HepG2 (cell line): ENCODE measurements at regions not wholly inside any gene's neighbourhood (a gene's known extent, or its start where the extent isn't known, plus 50 kb on each side); places are given as distances from the start of the nearest gene placed in this dataset.
A peak's percentile ranks its signal among the peaks of the same experiment; 100 is the strongest.

Source experiments
- ATAC-seq: fragments of 200-7000 bp; cut with Tn5 transposase; 3 replicates; pipeline ENCODE4 v1.9.1; 2020; ENCODE audit warnings: mild to moderate bottlenecking, moderate library complexity
- BruUV-seq: library from RNA; stranded (reverse); fragments of 400-500 nt; replicated peaks from 2 replicates; lab custom pipeline; 2021; lab: Mats Ljungman, UMichigan
- CTCF ChIA-PET: fragments of 300-600 bp; formaldehyde crosslinking; extraction: SDS; loops from one replicate; lab custom pipeline; 2021; ENCODE audit warnings: low total read pairs, inconsistent platforms, low intra/inter-chr PET ratio; lab: Yijun Ruan, JAX
- POLR2A ChIA-PET: fragments of 350-600 bp; sonication (Branson Sonifier 250); formaldehyde crosslinking; loops from one replicate; lab custom pipeline; 2020; ENCODE audit warnings: antibody characterized with exemption, inconsistent platforms; lab: Yijun Ruan, JAX
- DNase-seq: peaks from one replicate; pipeline ENCODE4 v3.0.0-alpha.2; 2015; ENCODE audit warnings: low spot score
- FAIRE-seq: peaks from 3 replicates; lab custom pipeline; 2011; peaks lifted over from hg19 to GRCh38; lab: Jason Lieb, UNC
- H2AFZ ChIP-seq: one replicate; pipeline ENCODE4 v1.6.1; 2011; ENCODE audit warnings: low read length, inconsistent platforms
- H3K27ac ChIP-seq: fragments of 300-600 bp; 3 replicates; pipeline ENCODE4 v1.8.0; 2011; ENCODE audit warnings: mixed run types, mild to moderate bottlenecking, mixed read lengths, low read length, inconsistent platforms; ENCODE audit not compliant: insufficient read depth; ENCODE audit errors: extremely low read length
- H3K27me3 ChIP-seq, 2 experiments: fragments of 200-600 bp in 1 of 2; 2 replicates in 1 of 2; 3 replicates in 1 of 2; pipeline versions ENCODE4 v1.6.0 to v1.8.0; 2011; ENCODE audit warnings: low read length in 2 of 2, mild to moderate bottlenecking in 2 of 2, moderate library complexity in 2 of 2, inconsistent platforms in 1 of 2; ENCODE audit not compliant: insufficient read depth in 2 of 2, control insufficient read depth in 1 of 2
- H3K36me3 ChIP-seq, 2 experiments: fragments of 200-600 bp in 1 of 2; replicated peaks in 1 of 2; 2 replicates in 1 of 2; 3 replicates in 1 of 2; pipeline versions ENCODE4 v1.5.1 to v1.8.0; 2011; ENCODE audit warnings: low read length in 2 of 2, inconsistent platforms in 1 of 2; ENCODE audit not compliant: insufficient read depth in 2 of 2, control insufficient read depth in 1 of 2
- H3K4me1 ChIP-seq: 2 replicates; pipeline ENCODE4 v1.5.1; 2012; ENCODE audit warnings: low read length, inconsistent platforms; ENCODE audit not compliant: insufficient read depth
- H3K4me2 ChIP-seq: 2 replicates; pipeline ENCODE4 v1.6.0; 2011; ENCODE audit warnings: low read depth, low read length, inconsistent platforms
- H3K4me3 ChIP-seq, 3 experiments: fragments of 200-600 bp in 1 of 3; sonication (generic), shearing (Covaris generic) in 1 of 3; replicated peaks in 1 of 3; 2 replicates each; pipeline ENCODE4 v1.5.1; 2011 to 2016; ENCODE audit warnings: low read length in 3 of 3, inconsistent platforms in 2 of 3, low read depth in 2 of 3, mild to moderate bottlenecking in 2 of 3, control low read depth in 1 of 3, mixed read lengths in 1 of 3; ENCODE audit not compliant: insufficient read depth in 1 of 3
- H3K79me2 ChIP-seq: one replicate; pipeline ENCODE4 v1.6.1; 2011; ENCODE audit warnings: low read length, inconsistent platforms; ENCODE audit not compliant: insufficient read depth
- H3K9ac ChIP-seq: 2 replicates; pipeline ENCODE4 v1.6.0; 2011; ENCODE audit warnings: mild to moderate bottlenecking, low read depth, low read length, inconsistent platforms; ENCODE audit not compliant: insufficient read depth
- H3K9me3 ChIP-seq: 2 replicates; pipeline ENCODE4 v1.5.1; 2012; ENCODE audit warnings: mild to moderate bottlenecking, low read length
- H4K20me1 ChIP-seq: 2 replicates; pipeline ENCODE4 v1.6.0; 2011; ENCODE audit warnings: inconsistent platforms, mild to moderate bottlenecking, low read length, moderate library complexity; ENCODE audit not compliant: insufficient read depth
- CEBPZ ChIP-seq: IDR thresholded peaks from 2 replicates; pipeline ENCODE4 v1.6.1; 2012; ENCODE audit warnings: low read length, improper control_type of control experiment
- FOXO4 ChIP-seq: sonication (generic); formaldehyde crosslinking; conservative IDR thresholded peaks from 2 replicates; pipeline ENCODE4 v1.8.1; 2023; ENCODE audit warnings: missing genetic modification reagents
- HNF4G ChIP-seq, 2 experiments: sonication (generic) in 1 of 2; formaldehyde crosslinking in 1 of 2; IDR thresholded peaks; 2 replicates each; pipeline versions ENCODE4 v1.4.0 to v1.6.1; 2011 to 2020; ENCODE audit warnings: borderline replicate concordance in 2 of 2, low read depth in 2 of 2, mild to moderate bottlenecking in 2 of 2, low read length in 1 of 2, missing genetic modification reagents in 1 of 2, moderate library complexity in 1 of 2
- HOMEZ ChIP-seq: IDR thresholded peaks from 2 replicates; pipeline ENCODE4 v1.6.1; 2016; ENCODE audit warnings: low read depth
- HOXD1 ChIP-seq: sonication (generic); formaldehyde crosslinking; IDR thresholded peaks from 2 replicates; pipeline ENCODE4 v1.5.0; 2020; ENCODE audit warnings: missing genetic modification reagents
- MAFK ChIP-seq, 2 experiments: IDR thresholded peaks in 1 of 2; conservative IDR thresholded peaks in 1 of 2; 2 replicates each; pipeline ENCODE4 v1.6.1; 2011; ENCODE audit warnings: improper control_type of control experiment in 2 of 2, low read length in 2 of 2
- PAF1 ChIP-seq: IDR thresholded peaks from 2 replicates; pipeline ENCODE4 v1.6.1; 2016; ENCODE audit warnings: missing genetic modification reagents, missing compliant biosample characterization
- TARDBP ChIP-seq: sonication (generic); formaldehyde crosslinking; IDR thresholded peaks from 2 replicates; pipeline ENCODE4 v1.8.0; 2022; ENCODE audit warnings: mild to moderate bottlenecking, missing genetic modification reagents
- TFDP2 ChIP-seq: sonication (generic); formaldehyde crosslinking; IDR thresholded peaks from 2 replicates; pipeline ENCODE4 v1.4.0; 2020; ENCODE audit warnings: missing genetic modification reagents
- ZNF143 ChIP-seq: sonication (generic); formaldehyde crosslinking; IDR thresholded peaks from 2 replicates; pipeline ENCODE4 v1.4.0; 2020; ENCODE audit warnings: missing genetic modification reagents
- ZNF274 ChIP-seq: sonication (generic); formaldehyde crosslinking; IDR thresholded peaks from 2 replicates; pipeline ENCODE4 v1.5.1; 2020; ENCODE audit warnings: mild to moderate bottlenecking, missing genetic modification reagents
- ZNF562 ChIP-seq: sonication (generic); formaldehyde crosslinking; IDR thresholded peaks from 2 replicates; pipeline ENCODE4 v1.8.0; 2022; ENCODE audit warnings: missing genetic modification reagents, borderline replicate concordance
- ZNF800 ChIP-seq: sonication (generic); formaldehyde crosslinking; IDR thresholded peaks from 2 replicates; pipeline ENCODE4 v1.4.0; 2020; ENCODE audit warnings: missing genetic modification reagents
- WGBS: methylation state at CpG from one replicate; pipeline ENCODE4 v1.1.6; 2017; ENCODE audit warnings: low lambda C conversion rate; 5-methylcytosine and 5-hydroxymethylcytosine counted together
- in situ Hi-C: cut with HindIII; loops from 2 replicates; pipeline ENCODE4 v1.10.0; 2017; ENCODE audit warnings: low pct_unique_long_range_greater_than_20kb; ENCODE audit not compliant: extremely low pct_ligation_motif_present
- intact Hi-C: fragments of 100-400 bp; cut with micrococcal nuclease; formaldehyde crosslinking; loops from one replicate; pipeline ENCODE4 v1.10.0; 2022; ENCODE audit not compliant: unreplicated experiment

- H3K27ac ChIP-seq, result no peak overlapping the region
- ATAC-seq (peak; percentile 22), FAIRE-seq (no peak), DNase-seq (no peak)
- H3K9me3 ChIP-seq, result no peaks in the 10 kb centered on the region
- H4K20me1 ChIP-seq, result no peaks in the 10 kb centered on the region
- BruUV-seq, result no TSS peak
- intact Hi-C loops, result loop anchor here (1.0 to 2.0 kb wide), 3 partner anchors 21 to 589 kb away; no protein-coding TSS in a partner anchor
- no peak overlapping the region for H2AFZ ChIP-seq
- ChIA-PET POLR2A (no interaction called here), CTCF (interaction anchor here (1.6 to 2.1 kb wide), 2 partner anchors 238 to 589 kb away, joined by 4 to 11 read pairs; no protein-coding TSS in a partner anchor)
- WGBS, result under 1% methylated on average over 7 of the region's 9 CpGs
- no peaks in the 10 kb centered on the region; a peak in 1 of 5 replicates for H3K27me3 ChIP-seq
- H3K4me2 ChIP-seq, result no peak overlapping the region
- H3K4me1 ChIP-seq, result 0 out of 2 replicates have a peak, but pooled peaks cover 5% of the 10 kb centered on the region
- H3K79me2 ChIP-seq, result no peaks in the 10 kb centered on the region
- no peak overlapping the region for H3K4me3 ChIP-seq
- H3K36me3 ChIP-seq, result no peaks in the 10 kb centered on the region
- no peak overlapping the region for H3K9ac ChIP-seq
- in situ Hi-C loops, result loop anchor here (5.0 kb wide), 1 partner anchor 241 kb away; no protein-coding TSS in a partner anchor
- TF ChIP-seq TARDBP, result no peak
- TF ChIP-seq HNF4G (IDR thresholded peaks at IDR 0.05; ENCODE audit: borderline replicate concordance, low read depth, low read length), result no peak
- no peak for TF ChIP-seq HNF4G (CRISPR knock-in tag; IDR thresholded peaks at IDR 0.05; ENCODE audit: borderline replicate concordance, low read depth)
- no peak for TF ChIP-seq HOXD1 (CRISPR knock-in tag)
- TF ChIP-seq TFDP2 (CRISPR knock-in tag), result no peak
- no peak for TF ChIP-seq ZNF143
- TF ChIP-seq PAF1 (CRISPR knock-in tag), result no peak
- TF ChIP-seq ZNF562 (CRISPR knock-in tag), result no peak
- no peak for TF ChIP-seq FOXO4 (CRISPR knock-in tag)
- TF ChIP-seq CEBPZ, result no peak
- no peak for TF ChIP-seq MAFK (conservative IDR thresholded peaks at IDR 0.05 in 1 of 2, IDR thresholded peaks at IDR 0.05 in 1 of 2; ENCODE audit: low read length in 2 of 2)
- TF ChIP-seq ZNF800 (CRISPR knock-in tag), result no peak
- no peak for TF ChIP-seq HOMEZ
- no peak for TF ChIP-seq ZNF274 (CRISPR knock-in tag)
Measured at GRCh38 chr4:42281324-42282020, 115.8 kb upstream of the SHISA3 start.
